NB4 (cell line): ENCODE measurements at regions not wholly inside any gene's neighbourhood (a gene's known extent, or its start where the extent isn't known, plus 50 kb on each side); places are given as distances from the start of the nearest gene placed in this dataset.

Experiments used
- DNase-seq: peaks from one replicate; pipeline ENCODE4 v3.0.0; 2010; ENCODE audit warnings: low read depth
- H3K4me3 ChIP-seq: one replicate; pipeline ENCODE4 v1.5.1; 2011; ENCODE audit warnings: mild to moderate bottlenecking, low read depth, low read length, moderate library complexity
- CTCF ChIP-seq: IDR thresholded peaks from one replicate; pipeline ENCODE4 v1.5.1; 2012; ENCODE audit warnings: low read depth, low read length
- MAX ChIP-seq: IDR thresholded peaks from 2 replicates; pipeline ENCODE4 v1.6.1; 2011; ENCODE audit warnings: low read depth, low read length
- MYC ChIP-seq: IDR thresholded peaks from 2 replicates; pipeline ENCODE4 v1.6.1; 2011; ENCODE audit warnings: low read depth, low read length
- POLR2A ChIP-seq: IDR thresholded peaks from 2 replicates; pipeline ENCODE4 v1.6.1; 2011; ENCODE audit warnings: mild to moderate bottlenecking; ENCODE audit not compliant: insufficient read length; ENCODE audit errors: extremely low read depth

- no peak for TF ChIP-seq POLR2A
- no peak for TF ChIP-seq MAX
- no peak for TF ChIP-seq MYC
- no peak for TF ChIP-seq CTCF
- H3K4me3 ChIP-seq, result no peak overlapping the region
- DNase-seq, result no peak
Measured at GRCh38 chr5:15131909-15132308, 260.3 kb upstream of the ANKH start.

- TF ChIP-seq CTCF (no peak), POLR2A (no peak), MYC (no peak), MAX (no peak)
- DNase-seq, result no peak
- H3K4me3 ChIP-seq, result no peak overlapping the region
Measured at GRCh38 chr5:15124871-15125568, 253.4 kb upstream of the ANKH start.

- H3K4me3 ChIP-seq, result no peak overlapping the region
- TF ChIP-seq MYC, result no peak
- DNase-seq, result no peak
Measured at GRCh38 chr5:15124461-15124860, 252.9 kb upstream of the ANKH start.

GRCh38 chr5:15117688-15118087 is 246.1 kb upstream of the ANKH start:
- H3K4me3 ChIP-seq, result no peak overlapping the region
- TF ChIP-seq MAX, result no peak
- no peak for TF ChIP-seq POLR2A
- TF ChIP-seq CTCF, result no peak
- TF ChIP-seq MYC, result no peak
- no peak for DNase-seq

GRCh38 chr5:15116996-15117395 is 245.4 kb upstream of the ANKH start:
- no peak for DNase-seq
- H3K4me3 ChIP-seq, result no peak overlapping the region
- no peak for TF ChIP-seq MAX

- no peak for DNase-seq
- no peak overlapping the region for H3K4me3 ChIP-seq
- TF ChIP-seq POLR2A, result no peak
- TF ChIP-seq CTCF, result no peak
- TF ChIP-seq MYC, result no peak
- TF ChIP-seq MAX, result no peak
Measured at GRCh38 chr5:15106530-15107283, 235.1 kb upstream of the ANKH start.
